GM19468 (cell line): ENCODE measurements at regions not wholly inside any gene's neighbourhood (a gene's known extent, or its start where the extent isn't known, plus 50 kb on each side); places are given as distances from the start of the nearest gene placed in this dataset.

ENCODE experiments used
- ATAC-seq: cut with Tn5 transposase; IDR thresholded peaks from one replicate; pipeline ENCODE4 v1.9.1; 2021; ENCODE audit warnings: mild to moderate bottlenecking, moderate library complexity, moderate number of reproducible peaks; ENCODE audit not compliant: unreplicated experiment; ENCODE audit errors: extremely low read depth

- no peak for ATAC-seq
Observed at GRCh38 chr13:63011996-63012395, 1596.3 kb upstream of the PCDH20 start.

DNA sequence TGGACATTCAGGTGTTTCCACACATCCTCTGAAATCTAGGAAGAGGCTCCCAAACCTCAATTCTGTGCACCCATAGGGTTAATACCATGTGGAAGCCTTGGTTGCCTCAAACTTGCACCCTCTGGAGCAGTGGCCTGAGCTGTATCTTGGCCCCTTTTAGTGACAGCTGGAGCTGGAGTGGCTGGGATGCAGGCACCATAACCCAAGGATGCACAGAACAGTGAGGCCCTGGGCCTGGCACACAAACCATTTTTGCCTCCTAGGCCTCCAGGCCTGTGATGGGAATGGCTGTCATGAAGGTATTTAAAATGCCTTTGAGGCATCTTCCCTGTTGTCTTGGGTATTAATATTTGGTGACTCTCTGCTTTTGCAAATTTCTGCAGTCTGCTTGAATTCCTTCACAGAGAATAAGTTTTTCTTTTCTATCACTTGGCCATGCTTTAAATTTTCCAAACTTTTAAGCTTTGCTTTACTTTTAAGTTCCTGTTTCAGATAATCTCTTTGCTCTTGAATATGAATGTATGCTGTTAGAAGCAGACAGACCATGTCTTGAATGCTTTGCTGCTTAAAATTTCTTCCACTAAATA lies 1594.5 kb upstream of the PCDH20 start:
- no peak for ATAC-seq

GRCh38 chr13:63005625-63006024 lies 1590.0 kb upstream of the PCDH20 start:
- no peak for ATAC-seq

GRCh38 chr13:62997696-62998095 lies 1582.0 kb upstream of the PCDH20 start:
- ATAC-seq, result no peak

DNA sequence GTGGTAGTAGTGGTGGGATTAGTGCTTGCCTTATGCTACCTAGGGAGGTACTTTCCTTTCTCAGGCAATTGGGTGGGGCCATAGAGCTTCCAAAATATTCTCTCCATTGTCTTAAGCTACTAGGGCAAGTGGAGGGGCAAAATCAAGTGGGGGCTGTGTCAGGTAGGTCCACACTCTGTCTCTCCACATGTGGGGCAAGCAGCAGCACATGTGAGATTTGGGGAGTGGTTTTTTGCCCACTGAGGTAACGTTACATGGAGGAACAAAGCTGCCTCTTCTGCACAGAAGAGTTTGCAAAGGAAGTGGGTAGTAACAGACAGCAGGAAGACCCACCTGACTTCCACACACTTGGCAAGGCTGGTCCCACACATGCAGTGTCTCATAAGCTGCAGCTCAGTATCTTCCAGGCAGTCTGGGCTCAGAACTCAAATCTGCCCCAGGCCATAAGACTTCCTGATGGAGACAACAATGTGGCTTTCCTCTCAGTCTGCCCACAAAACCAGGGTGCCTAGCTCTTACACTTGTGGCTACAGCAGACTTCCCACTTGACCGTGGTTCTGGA lies 1581.5 kb upstream of the PCDH20 start:
- ATAC-seq, result no peak

GRCh38 chr13:62973804-62974203 lies 1558.2 kb upstream of the PCDH20 start:
- no peak for ATAC-seq

- ATAC-seq, result no peak
Observed at GRCh38 chr13:62964522-62964921, 1548.9 kb upstream of the PCDH20 start.

DNA sequence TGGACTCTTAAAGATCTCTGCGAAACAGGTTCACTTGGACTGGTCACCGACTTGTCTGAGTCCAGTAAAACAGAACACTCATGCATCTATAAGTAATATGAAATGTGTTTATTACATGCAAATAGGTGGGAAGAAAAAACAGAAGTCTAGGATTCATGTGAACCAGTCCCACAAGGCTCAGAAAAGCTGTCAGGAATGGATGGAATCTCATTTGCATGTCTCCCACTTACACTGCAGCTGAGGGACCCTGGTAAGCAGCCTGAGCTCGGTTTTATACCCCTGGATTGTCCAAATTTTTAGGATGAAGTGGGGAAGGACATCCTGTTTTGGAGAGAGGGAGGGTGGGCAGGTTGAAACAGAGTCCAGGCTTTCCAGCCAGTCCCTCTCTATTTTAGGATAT lies 1545.1 kb upstream of the PCDH20 start:
- ATAC-seq, result no peak

DNA sequence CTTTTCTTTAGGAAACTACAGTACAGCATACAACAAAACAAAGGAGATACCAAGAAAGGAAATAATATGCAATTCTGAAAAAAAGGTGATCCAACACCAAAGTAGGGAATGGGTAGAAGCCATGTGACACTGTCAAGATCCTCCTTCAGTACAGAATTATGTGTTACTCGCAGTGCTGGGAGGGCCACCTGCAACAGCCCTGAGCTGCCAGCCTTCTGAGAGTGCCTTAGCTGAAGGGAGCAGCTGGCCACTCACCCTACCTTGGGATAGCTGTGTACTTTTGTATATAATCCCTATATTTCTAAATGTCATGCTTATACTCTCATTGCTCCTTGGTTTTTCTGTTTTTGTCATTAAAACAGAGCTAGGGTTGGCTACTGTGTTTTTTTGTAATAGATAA lies 1518.2 kb upstream of the PCDH20 start:
- no peak for ATAC-seq

- no peak for ATAC-seq
Observed at GRCh38 chr13:62932256-62932883, 1516.7 kb upstream of the PCDH20 start.

DNA sequence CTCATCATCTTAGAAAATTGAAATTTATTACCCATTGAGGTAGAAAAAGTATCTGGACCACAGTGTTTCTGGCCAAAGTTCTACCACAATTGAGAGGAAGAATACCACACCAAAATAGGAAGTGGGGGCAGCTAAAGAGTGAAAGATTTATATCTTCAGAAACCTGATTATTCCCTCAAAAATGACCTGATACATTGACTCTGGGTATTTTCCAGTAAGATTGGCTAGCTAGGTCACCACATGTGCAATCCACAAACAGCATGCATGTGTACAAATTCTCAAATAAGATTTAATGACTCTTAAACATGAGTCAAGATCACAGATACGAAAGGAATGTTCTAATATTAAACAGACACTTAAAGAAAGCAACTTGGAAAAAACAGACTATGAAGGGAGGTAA lies 1516.2 kb upstream of the PCDH20 start:
- ATAC-seq, result no peak

DNA sequence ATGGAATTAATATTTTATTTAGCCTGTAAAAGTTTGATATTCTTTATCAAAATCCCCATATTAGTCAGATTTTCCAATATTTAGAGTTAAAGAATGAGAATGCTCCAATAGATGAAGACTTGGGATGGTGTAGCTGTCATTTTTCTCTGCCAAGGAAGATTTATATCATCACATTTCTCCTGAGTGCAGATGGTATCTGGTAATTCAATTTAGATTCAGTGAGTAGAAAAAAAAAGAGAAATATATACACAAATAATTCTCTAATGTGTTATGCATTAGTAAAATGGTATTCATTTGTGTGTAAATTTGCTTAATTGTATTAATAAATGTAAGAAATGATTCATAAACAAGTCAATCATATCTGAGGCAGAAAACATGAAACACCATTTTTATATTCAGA lies 1508.7 kb upstream of the PCDH20 start:
- no peak for ATAC-seq

DNA sequence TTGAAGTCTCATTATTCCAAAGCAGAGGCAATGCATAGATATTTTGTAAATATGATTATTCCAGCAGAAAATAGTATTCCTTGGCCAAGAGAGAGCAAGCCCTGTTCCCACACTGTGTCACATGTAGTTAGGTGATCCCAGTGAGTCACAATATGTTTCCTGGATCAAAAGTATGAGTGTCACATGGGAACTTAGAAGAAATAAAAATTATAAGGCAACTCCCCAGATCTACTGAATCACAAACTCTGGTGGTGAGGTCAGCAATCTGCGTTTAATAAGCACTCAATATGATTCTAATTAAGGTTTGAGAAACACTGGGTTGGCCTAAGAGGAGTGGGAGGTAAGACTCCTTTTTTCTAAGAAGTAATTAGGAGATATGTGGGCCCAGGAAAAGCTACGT lies 1504.5 kb upstream of the PCDH20 start:
- ATAC-seq, result no peak

- no peak for ATAC-seq
Observed at GRCh38 chr13:62919491-62919890, 1503.8 kb upstream of the PCDH20 start.

DNA sequence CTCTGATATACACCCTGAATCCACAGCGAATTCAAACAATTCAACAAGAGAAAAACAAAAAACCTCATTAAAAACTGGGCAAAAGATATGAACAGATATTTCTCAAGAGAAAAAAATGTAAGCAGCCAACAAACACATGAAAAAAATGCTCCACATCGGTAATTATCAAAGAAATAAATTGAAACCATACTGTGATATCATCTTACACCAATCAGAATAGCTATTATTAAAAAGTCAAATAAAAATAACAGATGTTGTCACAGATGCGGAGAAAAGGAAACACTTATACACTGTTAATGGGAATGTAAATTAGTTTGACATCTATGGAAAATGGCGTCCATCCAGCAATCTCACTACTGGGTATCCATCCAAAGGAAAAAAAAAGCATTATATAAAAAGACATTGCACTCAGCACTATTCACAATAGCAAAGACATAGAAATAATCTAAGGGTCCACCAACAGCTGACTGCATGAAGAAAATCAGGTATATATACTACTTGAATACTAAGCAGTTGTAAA lies 1495.0 kb upstream of the PCDH20 start:
- ATAC-seq, result no peak

DNA sequence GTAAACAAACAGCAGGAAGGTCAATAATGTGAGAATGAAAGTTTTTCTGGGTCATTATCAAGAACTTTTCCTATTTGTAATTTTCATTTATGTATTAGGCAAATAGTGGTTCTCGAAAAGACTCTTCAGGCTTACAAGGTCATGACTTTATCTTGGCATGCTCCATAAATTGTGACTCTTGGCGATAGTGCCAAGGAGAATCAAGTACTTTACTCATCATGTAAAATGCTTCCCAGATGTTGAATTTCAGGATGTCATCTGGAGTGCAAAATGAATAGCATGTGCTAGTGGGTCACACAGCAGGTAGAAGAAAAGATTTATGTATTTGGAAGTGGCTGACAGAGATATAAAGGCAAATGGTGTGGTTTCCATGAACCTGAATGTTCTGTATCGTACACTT lies 1492.7 kb upstream of the PCDH20 start:
- ATAC-seq, result no peak

- no peak for ATAC-seq
Observed at GRCh38 chr13:62906896-62907295, 1491.2 kb upstream of the PCDH20 start.

DNA sequence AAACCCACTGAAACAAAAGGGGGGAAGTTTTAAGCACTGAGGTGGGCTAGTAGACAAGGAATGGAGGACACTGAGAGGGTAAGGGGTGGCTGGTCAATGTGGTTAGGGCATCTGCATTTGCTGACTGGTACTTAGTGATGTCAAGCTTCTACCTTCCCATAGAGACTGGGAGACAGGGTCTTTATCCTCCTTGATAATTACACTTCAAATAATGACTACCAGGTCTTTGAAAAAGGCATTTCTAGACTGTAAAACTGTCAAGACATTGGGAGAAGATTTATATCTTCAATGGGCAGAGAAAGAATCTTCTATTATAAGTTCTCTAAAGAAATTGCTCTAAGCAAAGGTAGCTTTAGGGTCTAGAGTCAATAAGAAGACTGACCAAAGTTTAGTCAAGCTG lies 1490.8 kb upstream of the PCDH20 start:
- no peak for ATAC-seq

DNA sequence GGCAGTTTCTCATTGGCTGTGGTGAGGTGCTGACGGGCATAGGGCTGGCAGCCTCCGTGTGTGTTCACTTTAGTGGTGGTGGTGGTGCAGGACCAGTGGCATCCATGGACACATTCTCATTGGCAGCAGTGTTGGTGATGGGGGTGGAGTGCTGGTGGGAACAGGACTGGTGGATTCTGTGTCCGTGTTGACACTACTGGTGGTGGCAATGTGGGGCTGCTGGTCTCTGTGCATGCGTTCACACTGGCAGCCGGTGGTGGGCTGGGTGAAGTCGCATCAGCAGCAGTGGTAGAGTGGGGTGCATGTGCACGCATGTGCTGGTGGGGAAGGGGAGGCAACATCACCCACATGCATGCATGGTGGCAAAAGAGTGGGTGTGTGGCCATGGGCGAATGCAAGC lies 1471.4 kb upstream of the PCDH20 start:
- ATAC-seq, result no peak

DNA sequence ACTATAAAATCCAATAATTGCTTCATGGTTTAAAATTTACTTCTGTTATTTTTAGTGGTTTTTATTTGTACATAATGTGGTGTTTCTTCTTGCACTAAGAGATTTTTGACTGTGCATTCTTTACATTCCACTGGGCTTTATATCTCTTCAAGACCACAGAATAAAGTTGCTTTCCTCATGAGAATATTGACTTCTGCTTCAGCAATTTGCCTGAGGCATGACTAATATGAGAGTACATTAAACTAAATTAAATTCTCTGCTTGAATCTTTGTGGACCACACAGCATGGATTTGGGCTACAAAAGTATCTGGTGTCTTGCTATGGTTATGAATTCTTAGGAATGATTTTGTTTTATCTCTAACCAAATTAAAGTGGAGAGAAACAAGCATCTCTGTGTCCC lies 1463.4 kb upstream of the PCDH20 start:
- ATAC-seq, result no peak

DNA sequence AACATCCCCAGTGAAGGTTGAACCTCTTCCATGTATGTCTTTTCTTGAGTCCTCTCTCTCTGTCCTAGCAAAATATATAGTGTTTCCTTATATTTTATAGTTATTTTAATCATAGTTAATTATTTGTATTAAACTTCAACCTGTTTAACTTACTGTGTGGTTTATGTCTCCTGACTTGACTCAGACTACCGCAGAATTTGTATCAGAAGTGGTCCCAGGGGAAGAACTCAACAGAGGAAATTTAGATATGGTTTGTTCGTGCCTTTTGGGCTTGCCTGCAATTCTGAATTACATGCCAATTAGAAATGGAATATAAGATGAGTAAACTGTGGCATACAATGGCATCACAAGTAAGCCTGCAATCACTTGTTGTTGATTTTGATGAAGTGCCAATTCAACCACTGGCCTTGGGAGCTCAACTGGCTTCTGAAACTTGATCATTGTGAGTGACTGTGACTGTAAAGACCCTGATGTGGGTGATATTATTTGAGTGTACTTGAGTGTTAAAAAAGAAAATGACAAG lies 1459.5 kb upstream of the PCDH20 start:
- no peak for ATAC-seq

DNA sequence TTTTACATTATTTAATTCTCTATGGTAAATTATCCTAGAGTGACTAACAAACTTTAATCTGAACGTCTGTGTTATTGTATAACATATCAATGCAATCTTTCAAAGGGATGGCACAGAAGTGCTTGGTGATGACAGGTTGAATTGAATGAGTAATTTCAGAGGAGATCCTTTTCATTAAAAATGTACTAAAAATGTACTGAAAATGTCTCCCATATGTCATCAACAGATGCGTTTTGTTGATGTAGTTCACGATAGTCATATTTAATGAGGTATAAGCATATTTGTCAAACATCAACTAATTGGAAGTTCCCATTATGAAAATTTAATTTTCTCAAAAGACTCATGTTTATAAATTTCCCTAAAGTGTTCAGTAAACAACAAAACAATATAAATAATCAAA lies 1434.7 kb upstream of the PCDH20 start:
- ATAC-seq, result no peak
